OCI-LY1 (cell line): ENCODE measurements at regions not wholly inside any gene's neighbourhood (a gene's known extent, or its start where the extent isn't known, plus 50 kb on each side); places are given as distances from the start of the nearest gene placed in this dataset.

Experiments
- EZH2 ChIP-seq: fragments of 200-600 bp; sonication (generic), shearing (Covaris generic); IDR thresholded peaks from 2 replicates; pipeline ENCODE4 v1.8.0; 2017; ENCODE audit warnings: borderline replicate concordance, mixed run types, mild to moderate bottlenecking, antibody characterized with exemption, low read length, moderate library complexity, mixed read lengths
- TF ChIP-seq, protein P1 (sequence below): fragments of 200-600 bp; sonication (generic), shearing (Covaris generic); IDR thresholded peaks from 2 replicates; pipeline ENCODE4 v1.5.1; 2017; ENCODE audit warnings: mild to moderate bottlenecking, antibody characterized with exemption, low read length, moderate library complexity, mixed read lengths

DNA sequence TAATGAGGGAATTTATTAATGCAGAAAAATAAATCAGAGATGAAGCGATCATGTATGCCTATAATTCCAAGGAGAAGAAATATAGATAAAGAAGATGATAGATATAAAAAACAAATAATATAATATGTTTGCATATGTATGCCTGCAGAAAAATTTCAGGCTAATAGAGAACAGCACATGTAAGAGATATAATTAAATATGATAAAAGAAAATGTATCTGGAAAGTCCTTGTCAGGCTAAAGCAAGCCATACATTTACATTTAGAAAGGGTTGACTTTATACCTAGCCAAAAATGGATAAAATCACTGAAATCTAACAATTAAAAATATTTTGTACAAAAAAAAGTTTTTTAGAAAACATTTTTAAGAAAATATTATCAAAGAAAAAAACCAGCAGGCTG is 454.1 kb downstream of the C6orf118 start:
- TF ChIP-seq, protein P1, sequence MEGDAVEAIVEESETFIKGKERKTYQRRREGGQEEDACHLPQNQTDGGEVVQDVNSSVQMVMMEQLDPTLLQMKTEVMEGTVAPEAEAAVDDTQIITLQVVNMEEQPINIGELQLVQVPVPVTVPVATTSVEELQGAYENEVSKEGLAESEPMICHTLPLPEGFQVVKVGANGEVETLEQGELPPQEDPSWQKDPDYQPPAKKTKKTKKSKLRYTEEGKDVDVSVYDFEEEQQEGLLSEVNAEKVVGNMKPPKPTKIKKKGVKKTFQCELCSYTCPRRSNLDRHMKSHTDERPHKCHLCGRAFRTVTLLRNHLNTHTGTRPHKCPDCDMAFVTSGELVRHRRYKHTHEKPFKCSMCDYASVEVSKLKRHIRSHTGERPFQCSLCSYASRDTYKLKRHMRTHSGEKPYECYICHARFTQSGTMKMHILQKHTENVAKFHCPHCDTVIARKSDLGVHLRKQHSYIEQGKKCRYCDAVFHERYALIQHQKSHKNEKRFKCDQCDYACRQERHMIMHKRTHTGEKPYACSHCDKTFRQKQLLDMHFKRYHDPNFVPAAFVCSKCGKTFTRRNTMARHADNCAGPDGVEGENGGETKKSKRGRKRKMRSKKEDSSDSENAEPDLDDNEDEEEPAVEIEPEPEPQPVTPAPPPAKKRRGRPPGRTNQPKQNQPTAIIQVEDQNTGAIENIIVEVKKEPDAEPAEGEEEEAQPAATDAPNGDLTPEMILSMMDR: no peak
- no peak for TF ChIP-seq EZH2
